ENCODE measurements at regions not wholly inside any gene's neighbourhood (a gene's known extent, or its start where the extent isn't known, plus 50 kb on each side); places are given as distances from the start of the nearest gene placed in this dataset.

DNA sequence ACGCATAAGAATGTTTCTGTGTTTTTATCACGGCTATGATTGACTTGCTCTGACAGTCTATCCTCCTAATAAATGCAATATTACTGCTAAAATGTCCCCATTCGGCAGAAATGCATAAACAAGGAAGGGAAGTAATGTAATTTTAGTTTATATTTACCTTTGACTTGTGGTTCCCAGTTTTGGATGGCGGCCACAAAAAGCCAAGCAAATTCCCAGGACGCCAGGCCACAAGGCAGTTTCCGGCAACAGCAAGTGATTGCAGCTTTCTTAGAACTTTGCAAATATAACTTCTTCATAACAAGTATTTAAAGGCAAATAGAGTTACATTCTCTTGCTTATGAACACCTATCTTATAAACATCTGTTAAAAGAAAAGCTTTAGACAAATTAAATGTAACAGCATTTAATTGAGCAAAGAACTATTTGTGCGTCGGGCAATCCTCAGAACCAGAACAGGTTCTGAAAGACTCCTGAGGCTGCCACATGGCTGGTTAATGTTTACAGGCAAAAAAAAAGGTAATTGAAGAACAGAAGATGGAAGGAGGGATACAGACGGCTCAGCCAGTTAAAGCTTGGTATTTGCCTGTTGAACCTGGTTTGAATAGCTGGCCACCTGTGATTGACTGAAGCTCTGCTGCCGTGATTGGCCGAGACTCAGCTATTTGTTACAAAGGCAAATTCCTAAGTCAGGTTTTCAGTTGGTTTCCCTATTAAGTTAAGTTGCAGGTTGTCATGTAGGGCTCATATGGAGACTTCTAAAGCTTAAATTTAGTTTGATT lies 80.8 kb downstream of the C21orf91 start:
- DNase-seq (ENCODE audit: low read depth): no peak
- Histone ChIP-seq H3K4me3 (ENCODE audit: low read depth, low read length) (no peak overlapping the region), H3K27me3 (ENCODE audit: control insufficient read depth, insufficient read depth, low read length) (no peaks in the 10 kb centered on the region), H3K36me3 (ENCODE audit: control insufficient read depth, insufficient read depth, low read length) (no peaks in the 10 kb centered on the region)
- TF ChIP-seq, protein P1, sequence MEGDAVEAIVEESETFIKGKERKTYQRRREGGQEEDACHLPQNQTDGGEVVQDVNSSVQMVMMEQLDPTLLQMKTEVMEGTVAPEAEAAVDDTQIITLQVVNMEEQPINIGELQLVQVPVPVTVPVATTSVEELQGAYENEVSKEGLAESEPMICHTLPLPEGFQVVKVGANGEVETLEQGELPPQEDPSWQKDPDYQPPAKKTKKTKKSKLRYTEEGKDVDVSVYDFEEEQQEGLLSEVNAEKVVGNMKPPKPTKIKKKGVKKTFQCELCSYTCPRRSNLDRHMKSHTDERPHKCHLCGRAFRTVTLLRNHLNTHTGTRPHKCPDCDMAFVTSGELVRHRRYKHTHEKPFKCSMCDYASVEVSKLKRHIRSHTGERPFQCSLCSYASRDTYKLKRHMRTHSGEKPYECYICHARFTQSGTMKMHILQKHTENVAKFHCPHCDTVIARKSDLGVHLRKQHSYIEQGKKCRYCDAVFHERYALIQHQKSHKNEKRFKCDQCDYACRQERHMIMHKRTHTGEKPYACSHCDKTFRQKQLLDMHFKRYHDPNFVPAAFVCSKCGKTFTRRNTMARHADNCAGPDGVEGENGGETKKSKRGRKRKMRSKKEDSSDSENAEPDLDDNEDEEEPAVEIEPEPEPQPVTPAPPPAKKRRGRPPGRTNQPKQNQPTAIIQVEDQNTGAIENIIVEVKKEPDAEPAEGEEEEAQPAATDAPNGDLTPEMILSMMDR (IDR thresholded peaks at IDR 0.05; ENCODE audit: insufficient read depth, low read length, poor library complexity, severe bottlenecking): no peak

DNA sequence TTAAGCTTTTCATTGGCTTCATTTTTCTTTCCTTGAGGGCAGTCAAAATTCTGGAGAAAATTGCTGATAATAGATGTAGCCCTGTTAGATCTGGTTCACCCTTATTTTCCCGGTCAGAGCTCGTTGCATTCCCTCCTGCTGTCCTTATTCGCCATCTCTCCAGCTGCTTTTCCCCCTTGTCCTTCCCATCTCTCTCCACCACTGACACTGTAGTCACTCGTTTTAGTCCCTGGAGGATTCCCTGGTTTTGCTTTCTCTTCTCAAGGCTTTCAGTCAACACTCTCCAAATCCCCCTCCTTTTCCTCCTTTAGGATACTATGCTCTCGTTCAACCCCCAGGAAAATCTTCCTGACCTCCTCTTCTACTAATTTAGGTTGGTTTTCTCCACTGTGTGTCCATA lies 83.1 kb downstream of the C21orf91 start:
- Histone ChIP-seq H3K36me3 (ENCODE audit: control insufficient read depth, insufficient read depth, low read length) (no peaks in the 10 kb centered on the region), H3K27me3 (ENCODE audit: control insufficient read depth, insufficient read depth, low read length) (no peaks in the 10 kb centered on the region), H3K4me3 (ENCODE audit: low read depth, low read length) (no peak overlapping the region)
- TF ChIP-seq, protein P1 (IDR thresholded peaks at IDR 0.05; ENCODE audit: insufficient read depth, low read length, poor library complexity, severe bottlenecking): no peak
- no peak for DNase-seq (ENCODE audit: low read depth)

GRCh38 chr21:17733209-17733608 lies 85.9 kb downstream of the C21orf91 start:
- DNase-seq (ENCODE audit: low read depth): no peak
- Histone ChIP-seq H3K27me3 (ENCODE audit: control insufficient read depth, insufficient read depth, low read length) (no peaks in the 10 kb centered on the region), H3K4me3 (ENCODE audit: low read depth, low read length) (no peak overlapping the region), H3K36me3 (ENCODE audit: control insufficient read depth, insufficient read depth, low read length) (no peaks in the 10 kb centered on the region)
- TF ChIP-seq, protein P1 (IDR thresholded peaks at IDR 0.05; ENCODE audit: insufficient read depth, low read length, poor library complexity, severe bottlenecking): no peak

GRCh38 chr21:17732306-17732705 lies 86.8 kb downstream of the C21orf91 start:
- peak; percentile 10 for DNase-seq (ENCODE audit: low read depth)
- Histone ChIP-seq H3K27me3 (ENCODE audit: control insufficient read depth, insufficient read depth, low read length) (no peaks in the 10 kb centered on the region), H3K4me3 (ENCODE audit: low read depth, low read length) (no peak overlapping the region), H3K36me3 (ENCODE audit: control insufficient read depth, insufficient read depth, low read length) (no peaks in the 10 kb centered on the region)
- TF ChIP-seq, protein P1 (IDR thresholded peaks at IDR 0.05; ENCODE audit: insufficient read depth, low read length, poor library complexity, severe bottlenecking): no peak

DNA sequence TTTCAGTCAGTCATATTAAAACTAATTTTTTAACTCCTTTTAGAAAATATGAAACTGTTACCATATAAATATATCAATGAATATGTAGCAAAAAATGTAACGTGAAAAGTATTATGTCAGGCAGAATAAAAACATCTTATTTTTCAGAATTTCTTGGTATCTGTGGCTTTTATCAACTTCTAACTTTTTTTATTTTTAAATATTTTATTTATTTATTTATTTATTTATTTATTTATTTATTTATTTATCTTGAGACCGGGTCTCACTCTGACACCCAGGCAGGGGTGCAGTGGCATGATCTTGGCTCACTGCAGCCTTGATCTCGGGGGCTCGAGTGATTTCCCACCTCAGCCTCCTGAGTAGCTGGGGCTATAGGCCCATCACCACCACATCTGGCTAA lies 87.6 kb downstream of the C21orf91 start:
- TF ChIP-seq, protein P1 (IDR thresholded peaks at IDR 0.05; ENCODE audit: insufficient read depth, low read length, poor library complexity, severe bottlenecking): no peak
- H3K27me3 ChIP-seq (ENCODE audit: control insufficient read depth, insufficient read depth, low read length): no peaks in the 10 kb centered on the region
- H3K36me3 ChIP-seq (ENCODE audit: control insufficient read depth, insufficient read depth, low read length): no peaks in the 10 kb centered on the region

DNA sequence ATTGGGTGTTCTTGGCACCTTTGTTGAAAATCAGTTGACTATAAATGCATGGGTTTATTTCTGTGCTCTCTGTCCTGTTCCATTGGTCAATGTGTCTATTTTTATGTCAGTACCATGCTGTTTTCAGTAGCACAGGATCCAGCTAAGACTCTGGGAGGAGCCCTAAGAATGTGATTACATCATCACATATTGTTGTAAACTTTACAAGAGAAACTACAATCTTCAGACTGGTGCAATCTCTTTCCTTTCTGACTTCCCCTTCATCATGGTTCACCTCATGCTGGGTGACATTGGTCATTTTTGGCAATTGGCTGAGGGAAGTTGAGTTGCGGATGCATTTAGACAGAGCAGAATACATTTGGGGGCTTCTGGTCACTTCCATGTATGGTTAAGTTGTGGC lies 88.4 kb downstream of the C21orf91 start:
- Histone ChIP-seq H3K27me3 (ENCODE audit: control insufficient read depth, insufficient read depth, low read length) (no peaks in the 10 kb centered on the region), H3K36me3 (ENCODE audit: control insufficient read depth, insufficient read depth, low read length) (no peaks in the 10 kb centered on the region), H3K4me3 (ENCODE audit: low read depth, low read length) (no peak overlapping the region)
- DNase-seq (ENCODE audit: low read depth): no peak
- TF ChIP-seq, protein P1 (IDR thresholded peaks at IDR 0.05; ENCODE audit: insufficient read depth, low read length, poor library complexity, severe bottlenecking): no peak

More for the DNA sequence above, 87.6 kb downstream of the C21orf91 start:
- DNase-seq (ENCODE audit: low read depth): no peak
- no peak overlapping the region for H3K4me3 ChIP-seq (ENCODE audit: low read depth, low read length)
